22Rv1 (cell line): ENCODE measurements at regions not wholly inside any gene's neighbourhood (a gene's known extent, or its start where the extent isn't known, plus 50 kb on each side); places are given as distances from the start of the nearest gene placed in this dataset.

Experiments
- ZFX ChIP-seq: fragments of 450-650 bp; IDR thresholded peaks from 2 replicates; pipeline ENCODE4 v1.6.1; 2017; ENCODE audit warnings: antibody characterized with exemption, borderline replicate concordance
- TF ChIP-seq, protein P1 (sequence below): fragments of 450-650 bp; IDR thresholded peaks from 2 replicates; pipeline ENCODE4 v1.5.1; 2017; ENCODE audit warnings: mild to moderate bottlenecking

DNA sequence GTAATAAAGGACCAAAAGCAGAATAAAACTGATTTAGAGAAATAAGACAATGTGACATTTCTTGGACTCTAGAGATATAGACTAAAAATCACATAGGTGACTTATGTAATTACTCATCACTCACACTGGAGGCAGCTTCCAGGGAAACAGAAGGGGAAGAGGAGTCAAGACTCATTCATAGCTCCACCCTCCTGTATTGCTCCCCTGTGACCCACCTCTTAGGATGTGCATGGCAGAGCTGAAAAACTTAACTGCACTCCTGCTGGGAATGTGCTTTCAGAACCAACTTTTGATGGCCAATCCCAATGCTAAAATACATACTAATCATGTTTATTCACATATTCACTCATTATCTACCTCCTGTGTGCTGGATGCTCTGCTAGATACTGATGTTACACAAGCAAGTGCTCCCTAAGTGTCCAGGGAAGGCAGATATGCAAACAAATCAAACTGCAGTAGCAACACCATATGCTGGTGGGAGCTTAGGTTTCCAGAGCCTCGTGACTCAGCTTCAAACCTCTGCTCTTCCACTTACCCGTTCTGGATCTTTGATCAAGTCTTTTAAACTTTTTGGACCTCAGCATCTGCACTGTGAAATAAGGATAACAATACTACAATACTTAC lies 316.1 kb downstream of the GALC start:
- TF ChIP-seq, protein P1, sequence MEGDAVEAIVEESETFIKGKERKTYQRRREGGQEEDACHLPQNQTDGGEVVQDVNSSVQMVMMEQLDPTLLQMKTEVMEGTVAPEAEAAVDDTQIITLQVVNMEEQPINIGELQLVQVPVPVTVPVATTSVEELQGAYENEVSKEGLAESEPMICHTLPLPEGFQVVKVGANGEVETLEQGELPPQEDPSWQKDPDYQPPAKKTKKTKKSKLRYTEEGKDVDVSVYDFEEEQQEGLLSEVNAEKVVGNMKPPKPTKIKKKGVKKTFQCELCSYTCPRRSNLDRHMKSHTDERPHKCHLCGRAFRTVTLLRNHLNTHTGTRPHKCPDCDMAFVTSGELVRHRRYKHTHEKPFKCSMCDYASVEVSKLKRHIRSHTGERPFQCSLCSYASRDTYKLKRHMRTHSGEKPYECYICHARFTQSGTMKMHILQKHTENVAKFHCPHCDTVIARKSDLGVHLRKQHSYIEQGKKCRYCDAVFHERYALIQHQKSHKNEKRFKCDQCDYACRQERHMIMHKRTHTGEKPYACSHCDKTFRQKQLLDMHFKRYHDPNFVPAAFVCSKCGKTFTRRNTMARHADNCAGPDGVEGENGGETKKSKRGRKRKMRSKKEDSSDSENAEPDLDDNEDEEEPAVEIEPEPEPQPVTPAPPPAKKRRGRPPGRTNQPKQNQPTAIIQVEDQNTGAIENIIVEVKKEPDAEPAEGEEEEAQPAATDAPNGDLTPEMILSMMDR, result no peak
- no peak for TF ChIP-seq ZFX
